Tibial nerve (tissue), 4 donors: ENCODE measurements at regions not wholly inside any gene's neighbourhood (a gene's known extent, or its start where the extent isn't known, plus 50 kb on each side); places are given as distances from the start of the nearest gene placed in this dataset.
A peak's percentile ranks its signal among the peaks of the same experiment; 100 is the strongest.

Source experiments
- DNase-seq, 2 donors: peaks; one replicate each; pipeline ENCODE4 v3.0.0-alpha.2; 2019; ENCODE audit warnings: low spot score in 2 of 2
- H3K27ac ChIP-seq, 4 donors: fragments of 200-600 bp; sonication (generic) in 3 of 4; one replicate each; pipeline ENCODE4 v1.5.1; 2017 to 2019; ENCODE audit warnings: mild to moderate bottlenecking in 1 of 4
- H3K27me3 ChIP-seq, 2 donors: fragments of 200-600 bp; sonication (generic) in 1 of 2; one replicate each; pipeline versions ENCODE4 v1.5.1 to v1.6.0; 2017 to 2019
- H3K36me3 ChIP-seq, 3 donors: fragments of 200-600 bp; sonication (generic); one replicate each; pipeline ENCODE4 v1.5.1; 2018 to 2019
- H3K4me1 ChIP-seq, 4 donors: fragments of 200-600 bp; sonication (generic) in 3 of 4; one replicate each; pipeline ENCODE4 v1.5.1; 2017 to 2019
- H3K4me3 ChIP-seq, 4 donors: fragments of 200-600 bp; sonication (generic) in 3 of 4; one replicate each; pipeline ENCODE4 v1.5.1; 2017 to 2019; ENCODE audit warnings: mild to moderate bottlenecking in 1 of 4, moderate library complexity in 1 of 4
- H3K9me3 ChIP-seq, 4 donors: fragments of 200-600 bp; sonication (generic) in 3 of 4; one replicate each; pipeline ENCODE4 v1.5.1; 2017 to 2019
- CTCF ChIP-seq, 5 experiments: fragments of 200-600 bp in 3 of 5; fragments of 450-650 bp in 2 of 5; sonication (generic) in 3 of 5; IDR thresholded peaks; one replicate each; pipeline ENCODE4 v1.5.1; 2016 to 2019; ENCODE audit warnings: antibody characterized with exemption in 5 of 5, mild to moderate bottlenecking in 3 of 5, moderate library complexity in 2 of 5
- EP300 ChIP-seq, 2 donors: sonication (generic); formaldehyde crosslinking; IDR thresholded peaks; one replicate each; pipeline ENCODE4 v1.6.1; 2017; ENCODE audit warnings: antibody characterized with exemption in 2 of 2, mild to moderate bottlenecking in 1 of 2
- POLR2A ChIP-seq, 2 donors: fragments of 450-650 bp; IDR thresholded peaks; one replicate each; pipeline ENCODE4 v1.6.1; 2017; ENCODE audit warnings: antibody characterized with exemption in 2 of 2, mild to moderate bottlenecking in 2 of 2, moderate library complexity in 2 of 2
- WGBS, 2 donors: methylation state at CpG; one replicate each; pipeline ENCODE4 v1.1.5; 2018; 5-methylcytosine and 5-hydroxymethylcytosine counted together

DNA sequence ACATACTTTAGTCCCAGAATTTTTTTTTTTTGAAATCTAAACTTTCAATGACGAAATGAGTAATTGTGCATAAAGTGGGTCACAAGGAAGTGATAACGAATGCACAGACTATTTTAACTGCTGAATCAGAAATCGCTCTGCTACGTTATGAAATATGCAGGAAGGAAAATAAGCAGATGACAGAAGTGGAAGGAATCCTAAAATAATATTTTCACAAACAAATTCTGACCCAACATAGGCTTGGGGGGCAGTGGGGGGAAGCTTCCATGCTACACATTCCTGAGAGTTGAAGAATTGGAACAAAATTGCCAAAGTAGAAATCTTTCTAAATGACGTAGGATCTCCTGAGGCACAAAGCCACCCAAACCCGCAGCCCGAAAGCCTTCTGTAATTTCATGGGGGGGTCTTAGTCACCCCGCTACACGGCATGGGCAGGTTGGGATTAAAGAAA, 89.6 kb downstream of the ARF6 start:
- WGBS, 2 donors: 13 to 16% methylated on average over 9 of the region's 9 CpGs
- no peak for DNase-seq
- H3K27me3 ChIP-seq: no peaks in the 10 kb centered on the region
- no peak for TF ChIP-seq POLR2A (IDR thresholded peaks at IDR 0.05)
- peak; percentile 42 to 61 for TF ChIP-seq EP300 (IDR thresholded peaks at IDR 0.05)
- H3K9me3 ChIP-seq: no peaks in the 10 kb centered on the region
- H3K4me1 ChIP-seq: peaks cover 0 to 12% (median 10%) of the 10 kb centered on the region in 4 donors
- no peaks in the 10 kb centered on the region for H3K36me3 ChIP-seq
- peak overlapping the region in 3 of 4 donors; percentile 18 to 38 (median 18) for H3K4me3 ChIP-seq
- H3K27ac ChIP-seq: peak overlapping the region in 2 of 4 donors; percentile 51 to 70

DNA sequence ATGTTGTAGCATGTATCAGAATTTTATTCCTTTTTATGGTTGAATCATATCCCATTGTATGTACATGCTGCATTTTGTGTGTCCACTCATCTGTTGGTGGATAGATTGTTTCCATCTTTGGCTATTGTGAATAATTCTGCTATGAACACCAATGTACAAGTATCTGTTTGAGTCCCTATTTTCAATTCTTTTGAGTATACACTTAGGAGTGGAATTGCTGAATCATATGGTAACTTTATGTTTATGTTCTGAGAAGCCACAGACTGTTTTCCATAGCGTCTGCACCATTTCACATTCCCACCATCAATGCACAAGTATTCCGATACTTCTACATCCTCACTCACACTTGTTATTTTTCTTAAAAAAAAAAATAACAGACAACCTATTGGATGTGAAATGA, 91.5 kb downstream of the ARF6 start:
- Histone ChIP-seq H3K9me3 (no peaks in the 10 kb centered on the region), H3K27ac (no peak overlapping the region), H3K4me1 (peaks cover 0 to 12% (median 8%) of the 10 kb centered on the region in 4 donors), H3K27me3 (no peaks in the 10 kb centered on the region), H3K36me3 (no peaks in the 10 kb centered on the region), H3K4me3 (no peak overlapping the region)
- DNase-seq: no peak
- 89% methylated on average over 2 of the region's 2 CpGs for WGBS, 2 donors
- no peak for TF ChIP-seq EP300 (IDR thresholded peaks at IDR 0.05)

GRCh38 chr14:49986343-49987014, 93.6 kb downstream of the ARF6 start:
- WGBS, 2 donors: 63 to 65% methylated on average over 6 of the region's 6 CpGs
- peak overlapping the region in 2 of 4 donors; percentile 41 to 52 for H3K27ac ChIP-seq
- TF ChIP-seq EP300 (IDR thresholded peaks at IDR 0.05): no peak
- TF ChIP-seq CTCF (IDR thresholded peaks at IDR 0.05): no peak
- no peak for TF ChIP-seq POLR2A (IDR thresholded peaks at IDR 0.05)
- no peak overlapping the region for H3K4me3 ChIP-seq
- DNase-seq: no peak
- H3K9me3 ChIP-seq: no peaks in the 10 kb centered on the region
- H3K27me3 ChIP-seq: no peaks in the 10 kb centered on the region
- H3K4me1 ChIP-seq: peaks cover 0 to 12% (median 8%) of the 10 kb centered on the region in 4 donors
- H3K36me3 ChIP-seq: no peaks in the 10 kb centered on the region

DNA sequence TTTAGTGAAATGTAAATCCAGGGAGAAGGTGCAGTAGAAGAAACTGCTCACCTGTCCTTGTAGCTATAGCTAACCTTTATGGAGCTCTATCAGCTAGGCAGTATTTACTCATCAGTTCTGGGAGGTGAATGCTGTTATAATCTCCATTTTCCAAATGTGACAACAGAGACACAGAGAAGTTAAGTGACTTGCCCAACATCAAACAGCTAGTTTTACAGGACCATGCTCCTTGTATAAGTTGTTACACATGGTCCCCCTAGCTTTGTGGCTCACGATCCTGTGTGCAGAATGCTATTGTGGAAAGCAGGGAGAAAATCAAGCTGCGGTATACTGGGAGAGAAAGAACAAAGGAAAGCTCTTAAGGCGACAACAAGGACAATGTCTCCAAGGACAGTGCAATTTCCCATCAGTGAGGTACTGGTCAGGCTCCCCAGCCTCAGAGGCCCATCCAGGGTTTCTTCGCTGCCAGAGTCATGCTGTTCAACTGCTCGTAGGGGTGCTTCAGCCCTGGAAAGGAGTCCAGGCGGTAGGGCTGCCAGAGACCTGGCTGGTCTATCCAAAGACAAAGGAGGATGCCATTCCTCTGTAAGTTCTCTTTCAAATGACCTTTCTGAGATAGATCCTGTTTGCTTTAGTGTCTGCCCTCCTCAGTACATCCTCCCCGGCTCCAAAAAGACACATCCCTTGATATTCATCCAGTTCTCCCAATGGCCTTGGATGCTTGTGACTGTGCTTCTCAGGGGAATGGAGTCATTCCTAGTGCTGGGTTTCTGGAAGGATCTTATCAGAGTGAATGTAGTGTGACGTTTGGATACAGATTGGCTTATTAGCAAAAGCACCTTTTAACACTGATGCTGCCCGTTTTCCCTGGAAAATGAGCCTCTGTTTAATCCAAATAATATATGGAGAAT, 95.5 kb downstream of the ARF6 start:
- no peaks in the 10 kb centered on the region for H3K36me3 ChIP-seq
- H3K27me3 ChIP-seq: no peaks in the 10 kb centered on the region
- H3K4me1 ChIP-seq: peaks cover 0 to 7% (median 1%) of the 10 kb centered on the region in 4 donors
- H3K9me3 ChIP-seq: no peaks in the 10 kb centered on the region
- 78 to 83% methylated on average over 9 of the region's 9 CpGs for WGBS, 2 donors
- H3K4me3 ChIP-seq: no peak overlapping the region
- no peak for DNase-seq
- no peak overlapping the region for H3K27ac ChIP-seq
- TF ChIP-seq CTCF (IDR thresholded peaks at IDR 0.05) (no peak), POLR2A (IDR thresholded peaks at IDR 0.05) (no peak), EP300 (IDR thresholded peaks at IDR 0.05) (no peak)

- Histone ChIP-seq H3K4me3 (no peak overlapping the region), H3K36me3 (no peaks in the 10 kb centered on the region), H3K9me3 (no peaks in the 10 kb centered on the region), H3K4me1 (peaks cover 0 to 7% (median 1%) of the 10 kb centered on the region in 4 donors), H3K27me3 (no peaks in the 10 kb centered on the region), H3K27ac (no peak overlapping the region)
- TF ChIP-seq POLR2A (IDR thresholded peaks at IDR 0.05) (no peak), EP300 (IDR thresholded peaks at IDR 0.05) (no peak), CTCF (IDR thresholded peaks at IDR 0.05) (no peak)
- WGBS, 2 donors: 84 to 94% methylated on average over 2 of the region's 2 CpGs
- no peak for DNase-seq
Observed at GRCh38 chr14:49989966-49990365, 97.1 kb downstream of the ARF6 start.

DNA sequence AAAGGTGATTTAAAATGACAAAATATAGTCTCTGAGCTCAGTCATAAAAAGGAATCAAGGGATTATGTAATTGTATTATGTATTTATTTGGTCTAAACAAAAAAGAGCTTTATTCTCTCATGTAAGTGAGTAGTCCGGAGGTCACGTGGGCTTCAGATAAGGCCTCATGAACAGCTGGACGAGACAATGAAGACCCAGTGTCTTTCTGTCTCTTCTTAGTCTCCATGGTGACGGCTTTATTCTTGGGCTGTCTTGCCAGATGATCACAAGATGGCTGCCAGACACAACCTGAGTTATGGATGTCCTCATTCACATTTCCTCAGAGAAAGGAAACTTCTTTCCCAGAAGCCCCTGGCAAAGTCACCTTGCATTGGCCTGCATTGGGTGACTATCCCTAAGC, 98.6 kb downstream of the ARF6 start:
- H3K27me3 ChIP-seq: no peaks in the 10 kb centered on the region
- no peak overlapping the region for H3K27ac ChIP-seq
- DNase-seq: no peak
- H3K36me3 ChIP-seq: no peaks in the 10 kb centered on the region
- WGBS, 2 donors: 44 to 57% methylated on average over 4 of the region's 4 CpGs
- peaks cover 0 to 7% (median 1%) of the 10 kb centered on the region in 4 donors for H3K4me1 ChIP-seq
- no peaks in the 10 kb centered on the region for H3K9me3 ChIP-seq
- H3K4me3 ChIP-seq: no peak overlapping the region
- TF ChIP-seq POLR2A (IDR thresholded peaks at IDR 0.05): no peak
- no peak for TF ChIP-seq EP300 (IDR thresholded peaks at IDR 0.05)
- no peak for TF ChIP-seq CTCF (IDR thresholded peaks at IDR 0.05)
